Fibroblast of the aortic adventitia (primary cell): ENCODE measurements at regions not wholly inside any gene's neighbourhood (a gene's known extent, or its start where the extent isn't known, plus 50 kb on each side); places are given as distances from the start of the nearest gene placed in this dataset.

ENCODE experiments used
- DNase-seq: peaks from one replicate; pipeline ENCODE4 v3.0.0-alpha.2; 2010; ENCODE audit warnings: low read depth
- H3K4me3 ChIP-seq: 2 replicates; pipeline ENCODE4 v1.5.1; 2011; ENCODE audit warnings: low read depth, mild to moderate bottlenecking, control low read depth, low read length, moderate library complexity
- CTCF ChIP-seq: IDR thresholded peaks from 2 replicates; pipeline ENCODE4 v1.5.1; 2011; ENCODE audit warnings: mild to moderate bottlenecking, low read length, control low read depth, inconsistent platforms; ENCODE audit not compliant: insufficient read depth

- H3K4me3 ChIP-seq = no peak overlapping the region
- DNase-seq = no peak
- no peak for TF ChIP-seq CTCF
Measured at GRCh38 chr4:35461931-35462659, 782.2 kb downstream of the ARAP2 start.

- H3K4me3 ChIP-seq = no peak overlapping the region
- DNase-seq = no peak
- TF ChIP-seq CTCF = no peak
Measured at GRCh38 chr4:35463251-35463952, 780.9 kb downstream of the ARAP2 start.

GRCh38 chr4:35464964-35465528, 779.3 kb downstream of the ARAP2 start:
- TF ChIP-seq CTCF = no peak
- no peak overlapping the region for H3K4me3 ChIP-seq
- no peak for DNase-seq

DNA sequence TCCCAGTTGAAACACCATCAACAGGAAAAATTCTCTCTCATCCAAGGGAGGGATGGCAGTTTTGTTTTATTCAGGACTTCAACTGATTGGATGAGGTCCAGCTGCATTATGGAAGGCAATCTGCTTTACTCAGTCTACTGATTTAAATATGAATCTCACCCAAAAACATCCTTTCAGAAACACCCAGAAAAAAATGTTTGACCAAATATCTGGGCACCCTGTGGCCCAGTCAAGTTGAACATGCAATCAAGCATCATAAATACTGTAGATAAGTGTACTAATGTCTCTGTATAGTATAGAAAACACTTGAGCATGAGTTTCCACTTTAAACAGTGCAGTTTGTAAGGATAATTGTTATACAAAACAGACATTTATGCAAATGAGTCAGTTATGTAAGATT, 753.2 kb downstream of the ARAP2 start:
- no peak for TF ChIP-seq CTCF

GRCh38 chr4:35493977-35494376, 750.3 kb downstream of the ARAP2 start:
- DNase-seq = no peak
- no peak for TF ChIP-seq CTCF
- no peak overlapping the region for H3K4me3 ChIP-seq

More for the DNA sequence above, 753.2 kb downstream of the ARAP2 start:
- H3K4me3 ChIP-seq = no peak overlapping the region
- DNase-seq = no peak

GRCh38 chr4:35494955-35495354, 749.4 kb downstream of the ARAP2 start:
- TF ChIP-seq CTCF = no peak
- H3K4me3 ChIP-seq = no peak overlapping the region
- DNase-seq = no peak
